Sigmoid colon (tissue), 3 donors: ENCODE measurements at regions not wholly inside any gene's neighbourhood (a gene's known extent, or its start where the extent isn't known, plus 50 kb on each side); places are given as distances from the start of the nearest gene placed in this dataset.

ENCODE experiments used
- CTCF ChIP-seq, 4 experiments: fragments of 450-650 bp in 3 of 4; fragments of 200-600 bp in 1 of 4; IDR thresholded peaks; one replicate each; pipeline ENCODE4 v1.5.1; 2016 to 2019; ENCODE audit warnings: antibody characterized with exemption in 4 of 4, mild to moderate bottlenecking in 3 of 4, moderate library complexity in 2 of 4
- POLR2A ChIP-seq, 2 donors: fragments of 450-650 bp; IDR thresholded peaks; one replicate each; pipeline ENCODE4 v1.6.1; 2016; ENCODE audit warnings: antibody characterized with exemption in 2 of 2, mild to moderate bottlenecking in 2 of 2, moderate library complexity in 2 of 2

GRCh38 chr7:115099906-115100305 lies 178.0 kb downstream of the MDFIC start:
- TF ChIP-seq POLR2A (IDR thresholded peaks at IDR 0.05) (no peak), CTCF (IDR thresholded peaks at IDR 0.05) (no peak)
